GM13976 (cell line): ENCODE measurements at regions not wholly inside any gene's neighbourhood (a gene's known extent, or its start where the extent isn't known, plus 50 kb on each side); places are given as distances from the start of the nearest gene placed in this dataset.

Experiments used
- DNase-seq: peaks from one replicate; pipeline ENCODE4 v3.0.0; 2012; ENCODE audit warnings: low spot score
- in situ Hi-C: fragments of 300-500 bp; cut with MboI; formaldehyde crosslinking; loops from one replicate; pipeline ENCODE4 v1.12.0; 2022; ENCODE audit warnings: low sequenced_read_pairs, mixed read lengths, inconsistent platforms; ENCODE audit not compliant: unreplicated experiment
- TF ChIP-seq, protein P1 (sequence below): IDR thresholded peaks from 2 replicates; pipeline ENCODE4 v1.5.1; 2012; ENCODE audit warnings: borderline replicate concordance, mild to moderate bottlenecking; ENCODE audit not compliant: insufficient read depth; ENCODE audit errors: extremely low read depth, missing control alignments, control extremely low read depth

DNA sequence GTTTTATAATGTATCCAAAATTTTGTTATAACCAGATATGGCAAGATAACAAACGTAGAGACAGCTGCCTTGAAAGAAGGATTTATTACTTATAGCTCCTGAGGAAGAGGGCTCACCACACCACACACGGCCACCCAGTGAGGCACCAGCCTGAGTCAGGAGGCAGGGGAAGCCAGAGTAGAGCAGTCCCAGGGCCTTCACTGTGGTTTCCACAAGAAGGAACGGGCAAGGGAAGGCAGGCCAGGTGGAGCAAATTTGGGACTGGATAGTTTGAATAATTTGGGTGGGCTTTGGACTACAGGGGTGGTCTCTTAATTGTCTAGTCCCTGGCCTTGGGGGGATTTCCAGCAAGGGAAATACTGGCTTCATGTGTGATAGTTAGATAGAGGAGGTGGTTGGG lies 72.5 kb downstream of the RRAGC start:
- in situ Hi-C loops, result no loop called here
- no peak for DNase-seq
- TF ChIP-seq, protein P1, sequence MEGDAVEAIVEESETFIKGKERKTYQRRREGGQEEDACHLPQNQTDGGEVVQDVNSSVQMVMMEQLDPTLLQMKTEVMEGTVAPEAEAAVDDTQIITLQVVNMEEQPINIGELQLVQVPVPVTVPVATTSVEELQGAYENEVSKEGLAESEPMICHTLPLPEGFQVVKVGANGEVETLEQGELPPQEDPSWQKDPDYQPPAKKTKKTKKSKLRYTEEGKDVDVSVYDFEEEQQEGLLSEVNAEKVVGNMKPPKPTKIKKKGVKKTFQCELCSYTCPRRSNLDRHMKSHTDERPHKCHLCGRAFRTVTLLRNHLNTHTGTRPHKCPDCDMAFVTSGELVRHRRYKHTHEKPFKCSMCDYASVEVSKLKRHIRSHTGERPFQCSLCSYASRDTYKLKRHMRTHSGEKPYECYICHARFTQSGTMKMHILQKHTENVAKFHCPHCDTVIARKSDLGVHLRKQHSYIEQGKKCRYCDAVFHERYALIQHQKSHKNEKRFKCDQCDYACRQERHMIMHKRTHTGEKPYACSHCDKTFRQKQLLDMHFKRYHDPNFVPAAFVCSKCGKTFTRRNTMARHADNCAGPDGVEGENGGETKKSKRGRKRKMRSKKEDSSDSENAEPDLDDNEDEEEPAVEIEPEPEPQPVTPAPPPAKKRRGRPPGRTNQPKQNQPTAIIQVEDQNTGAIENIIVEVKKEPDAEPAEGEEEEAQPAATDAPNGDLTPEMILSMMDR, result no peak

DNA sequence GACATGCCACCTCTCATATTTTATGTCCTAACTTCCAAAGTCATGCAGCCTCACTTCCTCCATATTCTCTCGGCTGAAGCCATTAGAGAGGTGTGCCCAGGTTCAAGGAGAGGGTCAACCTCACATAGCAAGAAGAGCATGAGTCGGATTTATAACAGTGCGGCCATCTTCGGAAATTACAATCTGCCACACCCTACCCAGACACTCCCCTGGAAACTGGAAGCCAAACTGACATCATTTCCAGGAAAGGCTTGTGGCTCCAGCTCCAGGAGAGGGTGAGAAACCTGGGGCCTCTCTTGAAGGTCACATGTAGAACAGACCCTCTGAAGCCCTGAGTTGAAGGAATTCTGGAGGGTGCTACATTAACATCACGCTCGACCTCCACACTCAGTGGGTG lies 73.5 kb downstream of the RRAGC start:
- no peak for DNase-seq
- in situ Hi-C loops, result no loop called here
- TF ChIP-seq, protein P1, result no peak

DNA sequence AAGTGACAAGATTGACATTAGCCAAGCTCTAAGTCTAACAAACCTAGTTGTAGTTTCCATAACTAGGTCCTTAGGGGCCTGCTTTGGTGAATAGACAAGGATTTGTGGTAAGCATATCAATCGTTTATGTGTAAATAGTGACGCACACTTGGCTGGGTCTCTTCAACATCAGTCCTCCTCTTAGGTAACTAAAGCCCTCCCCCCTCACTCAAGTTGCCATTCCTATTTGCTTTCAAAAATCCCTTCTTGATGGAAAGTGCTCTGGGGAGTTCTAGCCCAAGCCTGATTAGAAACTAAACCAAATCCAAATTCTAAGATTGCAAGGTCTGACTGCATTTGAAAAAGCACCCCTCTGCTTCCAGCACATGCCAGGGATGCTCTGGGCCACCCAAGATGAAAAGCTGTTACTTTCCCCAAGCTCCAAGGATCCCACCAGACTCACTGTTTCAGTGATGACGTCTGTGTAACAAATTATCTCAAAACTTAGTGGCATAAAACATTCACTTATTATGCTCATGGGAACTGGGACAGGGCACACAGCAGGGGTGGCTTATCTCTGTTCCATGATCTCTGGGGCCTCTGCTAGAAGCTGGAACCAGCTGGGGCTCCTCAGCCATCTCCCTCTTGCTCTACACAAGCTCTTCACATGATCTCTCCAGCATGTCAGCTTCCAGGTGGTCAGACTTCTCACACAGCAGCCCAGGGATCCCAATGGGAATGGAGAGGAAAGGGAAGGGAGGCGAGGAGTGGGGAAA lies 74.1 kb downstream of the RRAGC start:
- DNase-seq, result no peak
- TF ChIP-seq, protein P1, result no peak
- in situ Hi-C loops, result no loop called here

DNA sequence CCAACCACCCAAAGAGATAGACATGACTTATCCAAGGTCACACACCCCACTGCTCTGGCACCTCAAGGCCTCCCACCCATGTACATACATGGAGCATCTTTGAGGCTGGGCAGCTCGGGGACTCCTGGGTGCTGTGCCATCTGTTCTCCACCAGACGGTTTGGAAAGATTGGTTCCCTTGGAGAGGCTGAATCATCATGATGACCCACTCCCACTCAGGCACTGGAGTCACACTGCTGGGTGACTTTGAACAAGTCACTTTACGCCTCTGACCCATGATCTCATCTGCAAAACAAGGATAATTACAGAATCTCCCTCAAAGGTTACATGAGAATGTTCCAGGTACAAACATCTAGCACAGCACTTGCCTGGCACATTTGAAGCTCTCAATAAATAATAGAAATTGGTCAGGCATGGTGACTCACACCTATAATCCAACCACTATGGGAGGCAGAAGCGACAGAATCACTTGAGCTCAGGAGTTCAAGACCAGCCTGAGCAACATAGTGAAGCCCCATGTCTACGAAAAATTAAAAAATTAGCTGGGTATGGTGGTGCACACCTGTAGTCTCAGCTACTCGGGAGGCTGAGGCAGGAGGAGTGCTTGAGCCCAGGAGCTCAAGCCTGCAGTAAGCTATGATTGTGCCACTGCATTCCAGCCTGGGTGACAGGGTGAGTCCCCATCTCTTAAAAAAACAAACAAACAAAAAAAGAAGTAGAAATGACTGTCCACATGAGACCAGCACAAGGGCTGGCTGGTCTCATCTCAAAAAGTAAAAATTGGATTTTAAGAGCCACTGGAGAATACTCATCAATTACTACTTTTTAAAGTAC lies 74.9 kb downstream of the RRAGC start:
- in situ Hi-C loops, result no loop called here
- DNase-seq, result no peak
- TF ChIP-seq, protein P1, result no peak

DNA sequence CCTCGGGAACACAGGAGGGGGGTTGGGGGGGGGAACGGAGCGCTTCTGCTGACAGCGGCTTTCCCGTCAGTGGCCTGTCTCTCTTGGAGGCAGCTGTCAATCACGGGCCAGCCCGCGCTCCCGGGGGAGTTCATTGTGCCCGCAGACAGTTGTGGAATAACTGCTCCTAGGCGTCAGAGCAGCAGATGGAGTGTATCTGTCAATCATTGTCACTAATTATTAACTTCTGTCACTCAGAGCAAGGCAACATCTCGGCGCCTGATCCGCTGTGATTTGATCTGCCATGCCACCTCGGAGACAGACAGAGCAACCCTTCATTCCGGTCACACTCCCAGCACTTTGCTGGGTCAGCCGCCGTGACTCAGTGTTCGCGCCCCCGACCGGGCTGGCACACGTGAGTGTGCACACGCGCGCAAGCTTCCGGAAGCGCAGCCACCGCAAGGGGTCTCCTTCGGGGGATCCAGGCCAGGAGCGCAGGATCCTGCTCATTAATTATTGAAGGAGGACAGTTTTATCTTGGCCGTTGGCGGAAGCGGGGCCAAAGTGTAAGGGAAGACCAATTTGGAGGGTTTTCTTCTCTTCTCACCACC lies 75.8 kb downstream of the RRAGC start:
- in situ Hi-C loops, result no loop called here
- no peak for DNase-seq
- TF ChIP-seq, protein P1, result no peak

DNA sequence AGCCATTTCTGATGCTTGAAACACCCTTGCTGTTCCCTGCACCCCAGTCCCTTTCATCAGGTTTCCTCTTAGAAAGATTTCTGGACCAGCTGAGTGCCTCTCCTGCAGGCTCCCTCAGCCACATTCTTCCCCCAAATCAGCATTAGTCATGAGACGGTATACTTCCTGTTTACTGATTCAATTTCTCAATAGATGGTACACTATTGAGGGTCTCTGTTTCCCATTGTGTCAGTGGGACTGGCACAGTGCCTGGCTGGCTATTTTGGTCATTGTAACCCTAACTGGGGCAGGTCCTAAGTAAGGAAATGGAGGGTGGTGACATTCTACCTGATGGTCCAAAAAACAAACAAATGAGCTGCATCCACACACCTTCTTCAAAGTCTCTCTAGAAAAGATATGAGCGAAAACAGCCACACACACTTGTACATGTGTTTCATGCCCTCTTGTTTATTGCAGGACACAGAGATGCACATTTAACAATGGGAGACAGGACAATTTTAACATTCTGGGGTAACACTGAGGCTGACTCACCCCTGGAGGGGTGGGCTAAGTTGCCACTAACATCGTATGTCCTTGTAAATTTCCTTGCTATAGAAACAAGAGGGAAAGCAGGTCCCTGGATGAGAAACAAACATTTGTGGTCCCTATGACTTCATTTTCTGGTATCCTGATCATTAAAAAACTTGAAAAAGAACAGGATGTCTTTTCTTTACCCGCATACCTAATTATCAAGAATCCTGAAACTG lies 77.5 kb downstream of the RRAGC start:
- in situ Hi-C loops, result no loop called here
- no peak for DNase-seq
- TF ChIP-seq, protein P1, result no peak
